ENCODE measurements at regions not wholly inside any gene's neighbourhood (a gene's known extent, or its start where the extent isn't known, plus 50 kb on each side); places are given as distances from the start of the nearest gene placed in this dataset.

DNA sequence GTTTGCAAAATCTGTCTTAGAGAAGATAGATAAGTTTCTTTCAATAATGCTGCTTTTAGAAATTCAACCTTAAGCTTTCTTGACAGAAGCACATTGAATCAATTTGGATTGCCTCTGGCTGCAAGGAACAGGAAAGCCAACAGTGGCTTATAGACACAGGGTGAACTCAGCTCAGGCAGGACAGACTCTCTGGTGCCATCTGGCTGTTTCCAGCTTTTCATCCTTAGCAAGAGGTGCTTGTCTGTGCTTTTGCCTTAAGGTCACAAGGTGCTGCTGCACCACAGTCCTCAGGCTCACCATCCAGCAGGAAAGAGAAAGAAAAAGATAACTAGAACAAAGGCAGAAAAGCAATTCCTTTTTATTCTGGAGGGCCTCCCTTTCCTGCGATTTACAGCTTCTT lies 93.7 kb upstream of the ETS2 start:
- Histone ChIP-seq H3K4me1 (ENCODE audit: insufficient read depth, low read length, poor library complexity, severe bottlenecking) (no peaks in the 10 kb centered on the region), H3K27ac (ENCODE audit: low read depth, low read length, poor library complexity, severe bottlenecking) (no peak overlapping the region), H3K4me2 (ENCODE audit: low read length) (no peak overlapping the region), H3K79me2 (ENCODE audit: insufficient read depth, low read depth, low read length) (no peaks in the 10 kb centered on the region), H3K9me3 (ENCODE audit: low read length) (no peaks in the 10 kb centered on the region), H3K4me3 (ENCODE audit: low read depth, low read length, poor library complexity, severe bottlenecking) (no peak overlapping the region), H3K36me3 (ENCODE audit: insufficient read depth, low read length) (no peaks in the 10 kb centered on the region), H3K9me2 (ENCODE audit: insufficient read depth, low read length) (no peaks in the 10 kb centered on the region), H2AFZ (ENCODE audit: low read length) (no peak overlapping the region), H4K20me1 (ENCODE audit: insufficient read depth, low read length) (no peaks in the 10 kb centered on the region)
- DNase-seq (ENCODE audit: low spot score) = peak; percentile 22
- intact Hi-C loops (cut with micrococcal nuclease; ENCODE audit: unreplicated experiment) = no loop called here
- no TSS peak for BruUV-seq (replicated peaks)
- CTCF ChIA-PET (ENCODE audit: unreplicated experiment) = no interaction called here
- POLR2A ChIA-PET = no interaction called here
- TF ChIP-seq EZH2phosphoT487 (IDR thresholded peaks at IDR 0.05; ENCODE audit: borderline replicate concordance, low read depth, low read length) = no peak
- TF ChIP-seq CTCF (conservative IDR thresholded peaks at IDR 0.05; ENCODE audit: low read length) = peak; percentile 64

DNA sequence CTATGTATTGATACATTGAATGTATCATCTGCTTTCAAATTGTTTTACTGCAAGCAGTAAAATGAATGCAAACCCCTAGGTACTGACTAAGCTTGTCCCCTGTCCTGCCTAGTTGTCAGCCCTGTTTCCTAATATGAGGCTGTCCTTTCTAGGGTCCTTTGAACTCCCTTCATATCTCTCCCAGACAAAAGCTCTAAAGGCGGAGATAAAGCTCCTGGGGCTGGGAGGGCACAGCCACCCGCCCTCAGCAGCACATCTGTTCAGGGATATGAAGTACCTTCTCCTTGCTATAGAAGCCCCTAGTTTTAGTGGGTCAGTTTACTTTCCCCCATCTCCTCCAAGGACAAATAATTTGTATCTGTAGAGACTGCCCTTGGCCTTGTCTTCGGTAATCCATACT lies 93.1 kb upstream of the ETS2 start:
- no peaks in the 10 kb centered on the region for H3K4me1 ChIP-seq (ENCODE audit: insufficient read depth, low read length, poor library complexity, severe bottlenecking)
- TF ChIP-seq CTCF (conservative IDR thresholded peaks at IDR 0.05; ENCODE audit: low read length) (no peak), EZH2phosphoT487 (IDR thresholded peaks at IDR 0.05; ENCODE audit: borderline replicate concordance, low read depth, low read length) (no peak)
- H3K4me3 ChIP-seq (ENCODE audit: low read depth, low read length, poor library complexity, severe bottlenecking) = no peak overlapping the region
- intact Hi-C loops (cut with micrococcal nuclease; ENCODE audit: unreplicated experiment) = no loop called here
- no peaks in the 10 kb centered on the region for H3K79me2 ChIP-seq (ENCODE audit: insufficient read depth, low read depth, low read length)
- no peak overlapping the region for H3K4me2 ChIP-seq (ENCODE audit: low read length)
- H3K9me2 ChIP-seq (ENCODE audit: insufficient read depth, low read length) = no peaks in the 10 kb centered on the region
- H4K20me1 ChIP-seq (ENCODE audit: insufficient read depth, low read length) = no peaks in the 10 kb centered on the region
- H3K36me3 ChIP-seq (ENCODE audit: insufficient read depth, low read length) = no peaks in the 10 kb centered on the region
- CTCF ChIA-PET (ENCODE audit: unreplicated experiment) = no interaction called here
- POLR2A ChIA-PET = no interaction called here
- no TSS peak for BruUV-seq (replicated peaks)
- H2AFZ ChIP-seq (ENCODE audit: low read length) = no peak overlapping the region
- no peak overlapping the region for H3K27ac ChIP-seq (ENCODE audit: low read depth, low read length, poor library complexity, severe bottlenecking)
- no peak for DNase-seq (ENCODE audit: low spot score)
- H3K9me3 ChIP-seq (ENCODE audit: low read length) = no peaks in the 10 kb centered on the region

DNA sequence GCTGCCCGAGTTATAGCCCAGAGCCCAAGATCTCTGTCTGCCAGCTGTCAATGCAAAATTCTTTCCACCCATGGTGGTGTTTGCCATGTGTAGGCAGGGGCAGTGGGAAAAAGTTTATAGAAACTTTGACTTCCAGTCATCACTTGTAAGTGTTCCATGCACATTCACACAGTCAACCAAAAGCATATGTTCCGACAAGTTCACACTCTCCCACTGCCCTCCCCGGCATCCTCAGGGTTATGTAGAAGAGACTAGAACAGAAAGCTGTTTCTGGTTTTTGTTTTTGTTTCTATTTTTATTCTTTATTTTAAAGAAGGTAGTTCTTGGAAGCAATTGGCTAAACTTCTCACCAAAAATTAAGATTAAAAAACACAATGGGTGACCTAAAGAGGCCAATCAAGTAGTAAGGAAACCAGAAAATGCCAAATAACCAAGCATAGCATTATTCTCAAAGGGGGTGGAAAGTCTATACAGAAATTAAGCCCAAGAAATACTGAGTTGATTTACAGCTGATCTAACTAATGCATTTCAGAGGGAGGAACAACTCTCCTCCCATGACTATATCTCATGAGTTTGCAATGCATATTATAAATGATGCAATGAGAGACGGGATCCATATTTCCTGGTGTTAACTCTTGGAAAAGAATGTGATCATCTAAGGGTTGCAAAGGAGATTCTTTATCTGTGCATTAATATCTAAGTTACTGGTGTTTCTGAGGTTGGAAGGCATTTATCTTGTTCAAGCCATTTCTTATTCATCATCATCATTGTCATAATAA lies 91.5 kb upstream of the ETS2 start:
- Histone ChIP-seq H3K9me2 (ENCODE audit: insufficient read depth, low read length) (no peaks in the 10 kb centered on the region), H3K4me3 (ENCODE audit: low read depth, low read length, poor library complexity, severe bottlenecking) (no peak overlapping the region), H4K20me1 (ENCODE audit: insufficient read depth, low read length) (no peaks in the 10 kb centered on the region), H3K36me3 (ENCODE audit: insufficient read depth, low read length) (no peaks in the 10 kb centered on the region), H3K4me1 (ENCODE audit: insufficient read depth, low read length, poor library complexity, severe bottlenecking) (no peaks in the 10 kb centered on the region), H2AFZ (ENCODE audit: low read length) (no peak overlapping the region), H3K4me2 (ENCODE audit: low read length) (no peak overlapping the region), H3K27ac (ENCODE audit: low read depth, low read length, poor library complexity, severe bottlenecking) (no peak overlapping the region), H3K9me3 (ENCODE audit: low read length) (no peaks in the 10 kb centered on the region), H3K79me2 (ENCODE audit: insufficient read depth, low read depth, low read length) (no peaks in the 10 kb centered on the region)
- no peak for DNase-seq (ENCODE audit: low spot score)
- intact Hi-C loops (cut with micrococcal nuclease; ENCODE audit: unreplicated experiment) = no loop called here
- POLR2A ChIA-PET = no interaction called here
- CTCF ChIA-PET (ENCODE audit: unreplicated experiment) = no interaction called here
- BruUV-seq (replicated peaks) = no TSS peak
- TF ChIP-seq CTCF (conservative IDR thresholded peaks at IDR 0.05; ENCODE audit: low read length) (no peak), EZH2phosphoT487 (IDR thresholded peaks at IDR 0.05; ENCODE audit: borderline replicate concordance, low read depth, low read length) (no peak)
